ENCODE measurements at regions not wholly inside any gene's neighbourhood (a gene's known extent, or its start where the extent isn't known, plus 50 kb on each side); places are given as distances from the start of the nearest gene placed in this dataset.

DNA sequence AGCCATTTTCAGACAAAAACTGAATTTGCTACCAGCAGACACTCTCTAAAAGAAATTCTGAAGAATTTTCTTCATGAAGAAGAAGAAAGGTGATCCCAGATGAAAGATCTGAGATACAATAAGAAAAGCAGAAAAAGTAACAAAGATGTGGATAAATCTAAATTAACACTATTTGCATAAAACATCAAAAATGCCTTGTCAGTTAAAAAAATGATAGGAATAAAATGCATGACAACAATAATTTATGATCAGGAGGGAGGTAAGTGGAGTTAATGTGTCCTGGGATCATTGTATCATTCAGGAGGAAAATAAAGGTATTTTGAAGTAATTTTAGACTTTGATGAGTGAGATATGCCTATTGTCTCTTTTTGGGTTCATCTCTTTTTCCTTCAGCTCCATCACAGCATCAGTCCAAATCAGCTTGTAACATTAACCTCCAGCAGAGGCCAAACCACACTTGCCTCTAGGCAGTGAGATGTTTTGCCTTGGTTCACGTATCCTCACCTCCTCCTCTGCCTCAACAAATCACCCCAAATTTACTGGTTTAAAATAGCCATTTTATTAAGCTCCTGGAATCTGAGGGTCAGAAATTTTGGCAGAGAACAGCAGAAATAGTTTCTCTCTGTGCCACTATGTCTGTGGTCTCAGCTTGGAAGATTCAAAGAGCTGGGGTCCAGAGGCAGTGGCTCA lies 76.9 kb upstream of the HIVEP3 start:
- TF ChIP-seq, protein P1, sequence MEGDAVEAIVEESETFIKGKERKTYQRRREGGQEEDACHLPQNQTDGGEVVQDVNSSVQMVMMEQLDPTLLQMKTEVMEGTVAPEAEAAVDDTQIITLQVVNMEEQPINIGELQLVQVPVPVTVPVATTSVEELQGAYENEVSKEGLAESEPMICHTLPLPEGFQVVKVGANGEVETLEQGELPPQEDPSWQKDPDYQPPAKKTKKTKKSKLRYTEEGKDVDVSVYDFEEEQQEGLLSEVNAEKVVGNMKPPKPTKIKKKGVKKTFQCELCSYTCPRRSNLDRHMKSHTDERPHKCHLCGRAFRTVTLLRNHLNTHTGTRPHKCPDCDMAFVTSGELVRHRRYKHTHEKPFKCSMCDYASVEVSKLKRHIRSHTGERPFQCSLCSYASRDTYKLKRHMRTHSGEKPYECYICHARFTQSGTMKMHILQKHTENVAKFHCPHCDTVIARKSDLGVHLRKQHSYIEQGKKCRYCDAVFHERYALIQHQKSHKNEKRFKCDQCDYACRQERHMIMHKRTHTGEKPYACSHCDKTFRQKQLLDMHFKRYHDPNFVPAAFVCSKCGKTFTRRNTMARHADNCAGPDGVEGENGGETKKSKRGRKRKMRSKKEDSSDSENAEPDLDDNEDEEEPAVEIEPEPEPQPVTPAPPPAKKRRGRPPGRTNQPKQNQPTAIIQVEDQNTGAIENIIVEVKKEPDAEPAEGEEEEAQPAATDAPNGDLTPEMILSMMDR (conservative IDR thresholded peaks at IDR 0.05; ENCODE audit: low read length): no peak
- no peak for TF ChIP-seq EZH2phosphoT487 (IDR thresholded peaks at IDR 0.05; ENCODE audit: borderline replicate concordance)

Data from Loucy (cell line).